HEK293 (cell line): ENCODE measurements at regions not wholly inside any gene's neighbourhood (a gene's known extent, or its start where the extent isn't known, plus 50 kb on each side); places are given as distances from the start of the nearest gene placed in this dataset.

ENCODE experiments used
- CTCF ChIA-PET: fragments of 350-600 bp; formaldehyde crosslinking; extraction: SDS; loops from one replicate; lab custom pipeline; 2021; ENCODE audit warnings: antibody characterized with exemption; lab: Yijun Ruan, JAX
- POLR2A ChIA-PET: fragments of 300-600 bp; formaldehyde crosslinking; extraction: SDS; loops from one replicate; lab custom pipeline; 2020; ENCODE audit warnings: antibody characterized with exemption, inconsistent platforms; lab: Yijun Ruan, JAX
- H3K27ac ChIP-seq: fragments of 200-500 bp; sonication (Bioruptor generic); 2 replicates; pipeline ENCODE4 v1.5.1; 2014; ENCODE audit warnings: low read depth, low read length, control low read depth, inconsistent platforms; ENCODE audit errors: extremely low read depth
- H3K36me3 ChIP-seq, 2 experiments: fragments of 200-500 bp in 1 of 2; sonication (Bioruptor generic) in 1 of 2; 1 replicate in 1 of 2; 2 replicates in 1 of 2; pipeline ENCODE4 v1.5.1; 2014 to 2017; ENCODE audit warnings: inconsistent platforms in 2 of 2, low read length in 2 of 2; ENCODE audit not compliant: control insufficient read depth in 2 of 2, insufficient read depth in 1 of 2
- H3K4me1 ChIP-seq: fragments of 200-500 bp; sonication (Bioruptor generic); 2 replicates; pipeline ENCODE4 v1.5.1; 2014; ENCODE audit warnings: mild to moderate bottlenecking, low read length, inconsistent platforms; ENCODE audit not compliant: control insufficient read depth, insufficient read depth
- H3K4me3 ChIP-seq: 2 replicates; pipeline ENCODE4 v1.5.1; 2011; ENCODE audit warnings: low read depth, mild to moderate bottlenecking, control low read depth, low read length, moderate library complexity
- H3K9me3 ChIP-seq: fragments of 200-500 bp; sonication (Bioruptor generic); 2 replicates; pipeline ENCODE4 v1.5.1; 2014; ENCODE audit warnings: low read depth, low read length, inconsistent platforms; ENCODE audit not compliant: control insufficient read depth, insufficient read depth
- MEIS1 ChIP-seq: sonication (generic); formaldehyde crosslinking; IDR thresholded peaks from 2 replicates; pipeline ENCODE4 v1.8.1; 2022; ENCODE audit warnings: missing genetic modification reagents, mild to moderate bottlenecking, borderline replicate concordance
- MZF1 ChIP-seq: fragments of 450-650 bp; formaldehyde crosslinking; IDR thresholded peaks from 2 replicates; pipeline ENCODE4 v1.5.1; 2017; ENCODE audit warnings: missing biosample characterization, missing genetic modification characterization, borderline replicate concordance
- PRDM10 ChIP-seq: fragments of 450-650 bp; formaldehyde crosslinking; IDR thresholded peaks from 2 replicates; pipeline ENCODE4 v1.5.1; 2016; ENCODE audit warnings: missing biosample characterization, missing genetic modification characterization
- SALL2 ChIP-seq: fragments of 450-650 bp; formaldehyde crosslinking; IDR thresholded peaks from 2 replicates; pipeline ENCODE4 v1.5.0; 2017; ENCODE audit warnings: missing biosample characterization, mild to moderate bottlenecking, missing genetic modification characterization, borderline replicate concordance
- SP2 ChIP-seq: fragments of 450-650 bp; formaldehyde crosslinking; IDR thresholded peaks from 2 replicates; pipeline ENCODE4 v1.5.1; 2016; ENCODE audit warnings: missing biosample characterization, missing genetic modification characterization
- YY2 ChIP-seq: fragments of 450-650 bp; formaldehyde crosslinking; IDR thresholded peaks from 2 replicates; pipeline ENCODE4 v1.5.1; 2016; ENCODE audit warnings: missing biosample characterization, missing genetic modification characterization
- ZBTB7A ChIP-seq: fragments of 450-650 bp; formaldehyde crosslinking; IDR thresholded peaks from 2 replicates; pipeline ENCODE4 v1.5.1; 2016; ENCODE audit warnings: low read depth, missing biosample characterization, missing genetic modification characterization
- ZIC2 ChIP-seq: fragments of 450-650 bp; formaldehyde crosslinking; IDR thresholded peaks from 2 replicates; pipeline ENCODE4 v1.5.1; 2016; ENCODE audit warnings: missing biosample characterization, missing genetic modification characterization
- ZNF138 ChIP-seq: fragments of 450-650 bp; formaldehyde crosslinking; IDR thresholded peaks from 2 replicates; pipeline ENCODE4 v1.5.1; 2016; ENCODE audit warnings: missing biosample characterization, missing genetic modification characterization, borderline replicate concordance
- ZNF140 ChIP-seq: fragments of 450-650 bp; formaldehyde crosslinking; IDR thresholded peaks from 2 replicates; pipeline ENCODE4 v1.5.1; 2016; ENCODE audit warnings: missing biosample characterization, missing genetic modification characterization
- ZNF16 ChIP-seq: fragments of 450-650 bp; formaldehyde crosslinking; IDR thresholded peaks from 2 replicates; pipeline ENCODE4 v1.5.1; 2016; ENCODE audit warnings: low read depth, missing biosample characterization, missing genetic modification characterization
- ZNF211 ChIP-seq: fragments of 450-650 bp; formaldehyde crosslinking; IDR thresholded peaks from 2 replicates; pipeline ENCODE4 v1.5.1; 2016; ENCODE audit warnings: low read depth, missing biosample characterization, missing genetic modification characterization
- ZNF221 ChIP-seq: fragments of 450-650 bp; formaldehyde crosslinking; IDR thresholded peaks from 2 replicates; pipeline ENCODE4 v1.5.1; 2017; ENCODE audit warnings: missing biosample characterization, missing genetic modification characterization, borderline replicate concordance
- ZNF23 ChIP-seq: fragments of 450-650 bp; formaldehyde crosslinking; IDR thresholded peaks from 2 replicates; pipeline ENCODE4 v1.5.1; 2016; ENCODE audit warnings: missing biosample characterization, missing genetic modification characterization, borderline replicate concordance
- ZNF302 ChIP-seq: fragments of 450-650 bp; formaldehyde crosslinking; IDR thresholded peaks from 2 replicates; pipeline ENCODE4 v1.5.1; 2016; ENCODE audit warnings: missing biosample characterization, missing genetic modification characterization, low read depth
- ZNF391 ChIP-seq: fragments of 450-650 bp; formaldehyde crosslinking; IDR thresholded peaks from 2 replicates; pipeline ENCODE4 v1.5.1; 2016; ENCODE audit warnings: low read depth, missing biosample characterization, missing genetic modification characterization, borderline replicate concordance
- ZNF561 ChIP-seq: fragments of 450-650 bp; IDR thresholded peaks from 2 replicates; pipeline ENCODE4 v1.5.1; 2018; ENCODE audit warnings: missing biosample characterization, missing genetic modification characterization, borderline replicate concordance
- ZNF585B ChIP-seq: fragments of 450-650 bp; formaldehyde crosslinking; IDR thresholded peaks from 2 replicates; pipeline ENCODE4 v1.5.1; 2016; ENCODE audit warnings: missing biosample characterization, missing genetic modification characterization
- ZNF623 ChIP-seq: fragments of 450-650 bp; formaldehyde crosslinking; IDR thresholded peaks from 2 replicates; pipeline ENCODE4 v1.5.1; 2016; ENCODE audit warnings: missing biosample characterization, missing genetic modification characterization
- ZNF664 ChIP-seq: fragments of 450-650 bp; formaldehyde crosslinking; IDR thresholded peaks from 2 replicates; pipeline ENCODE4 v1.5.1; 2016; ENCODE audit warnings: missing biosample characterization, missing genetic modification characterization
- ZNF670 ChIP-seq: fragments of 450-650 bp; formaldehyde crosslinking; IDR thresholded peaks from 2 replicates; pipeline ENCODE4 v1.5.1; 2016; ENCODE audit warnings: missing biosample characterization, missing genetic modification characterization, low read depth
- ZNF837 ChIP-seq: fragments of 450-650 bp; formaldehyde crosslinking; IDR thresholded peaks from 2 replicates; pipeline ENCODE4 v1.5.1; 2016; ENCODE audit warnings: missing biosample characterization, missing genetic modification characterization
- ZSCAN23 ChIP-seq: fragments of 450-650 bp; formaldehyde crosslinking; IDR thresholded peaks from 2 replicates; pipeline ENCODE4 v1.5.1; 2016; ENCODE audit warnings: missing biosample characterization, missing genetic modification characterization
- ZXDB ChIP-seq: fragments of 450-650 bp; formaldehyde crosslinking; IDR thresholded peaks from 2 replicates; pipeline ENCODE4 v1.5.1; 2016; ENCODE audit warnings: missing biosample characterization, missing genetic modification characterization
- TF ChIP-seq, protein P1 (sequence below): sonication (generic); formaldehyde crosslinking; IDR thresholded peaks from 2 replicates; pipeline ENCODE4 v1.8.1; 2022; ENCODE audit warnings: mild to moderate bottlenecking, moderate library complexity, missing genetic modification reagents
- TF ChIP-seq, protein P2 (sequence below): fragments of 450-650 bp; formaldehyde crosslinking; IDR thresholded peaks from 2 replicates; pipeline ENCODE4 v1.5.1; 2016; ENCODE audit warnings: missing biosample characterization, missing genetic modification characterization
- TF ChIP-seq, protein P3 (sequence below): fragments of 450-650 bp; formaldehyde crosslinking; IDR thresholded peaks from 2 replicates; pipeline ENCODE4; 2016; ENCODE audit warnings: missing biosample characterization, missing genetic modification characterization

GRCh38 chr6:18962361-18962905, 575.3 kb downstream of the RNF144B start (continued):
- TF ChIP-seq ZNF221: no peak

- ChIA-PET CTCF (no interaction called here), POLR2A (no interaction called here)
- TF ChIP-seq ZNF138 (tag by site-specific recombination) (no peak), PRDM10 (tag by site-specific recombination) (no peak), SALL2 (no peak), ZBTB7A (tag by site-specific recombination) (no peak), SP2 (no peak), ZNF623 (no peak), ZIC2 (tag by site-specific recombination) (no peak), ZNF670 (tag by site-specific recombination) (no peak), ZSCAN23 (tag by site-specific recombination) (no peak), ZXDB (tag by site-specific recombination) (no peak), MEIS1 (no peak), ZNF23 (tag by site-specific recombination) (no peak), YY2 (no peak), ZNF391 (tag by site-specific recombination) (no peak), ZNF561 (tag by site-specific recombination) (no peak), ZNF837 (tag by site-specific recombination) (no peak)
- TF ChIP-seq, protein P1, sequence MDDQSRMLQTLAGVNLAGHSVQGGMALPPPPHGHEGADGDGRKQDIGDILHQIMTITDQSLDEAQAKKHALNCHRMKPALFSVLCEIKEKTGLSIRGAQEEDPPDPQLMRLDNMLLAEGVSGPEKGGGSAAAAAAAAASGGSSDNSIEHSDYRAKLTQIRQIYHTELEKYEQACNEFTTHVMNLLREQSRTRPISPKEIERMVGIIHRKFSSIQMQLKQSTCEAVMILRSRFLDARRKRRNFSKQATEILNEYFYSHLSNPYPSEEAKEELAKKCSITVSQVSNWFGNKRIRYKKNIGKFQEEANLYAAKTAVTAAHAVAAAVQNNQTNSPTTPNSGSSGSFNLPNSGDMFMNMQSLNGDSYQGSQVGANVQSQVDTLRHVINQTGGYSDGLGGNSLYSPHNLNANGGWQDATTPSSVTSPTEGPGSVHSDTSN (CRISPR knock-in tag): no peak
- Histone ChIP-seq H3K36me3 (no peaks in the 10 kb centered on the region), H3K27ac (no peak overlapping the region), H3K9me3 (no peaks in the 10 kb centered on the region), H3K4me3 (no peak overlapping the region), H3K4me1 (no peaks in the 10 kb centered on the region)
These were observed 576.3 kb downstream of the RNF144B start for GRCh38 chr6:18963439-18963838.

- H3K4me3 ChIP-seq: no peak overlapping the region
- no peaks in the 10 kb centered on the region for H3K36me3 ChIP-seq
- peaks cover 5% of the 10 kb centered on the region; the same call in 1 of the 2 replicates for H3K4me1 ChIP-seq
- no peak overlapping the region for H3K27ac ChIP-seq
- H3K9me3 ChIP-seq: no peaks in the 10 kb centered on the region
- POLR2A ChIA-PET: no interaction called here
- CTCF ChIA-PET: no interaction called here
- no peak for TF ChIP-seq ZNF16 (tag by site-specific recombination)
- TF ChIP-seq MZF1 (tag by site-specific recombination): no peak
- TF ChIP-seq, protein P2, sequence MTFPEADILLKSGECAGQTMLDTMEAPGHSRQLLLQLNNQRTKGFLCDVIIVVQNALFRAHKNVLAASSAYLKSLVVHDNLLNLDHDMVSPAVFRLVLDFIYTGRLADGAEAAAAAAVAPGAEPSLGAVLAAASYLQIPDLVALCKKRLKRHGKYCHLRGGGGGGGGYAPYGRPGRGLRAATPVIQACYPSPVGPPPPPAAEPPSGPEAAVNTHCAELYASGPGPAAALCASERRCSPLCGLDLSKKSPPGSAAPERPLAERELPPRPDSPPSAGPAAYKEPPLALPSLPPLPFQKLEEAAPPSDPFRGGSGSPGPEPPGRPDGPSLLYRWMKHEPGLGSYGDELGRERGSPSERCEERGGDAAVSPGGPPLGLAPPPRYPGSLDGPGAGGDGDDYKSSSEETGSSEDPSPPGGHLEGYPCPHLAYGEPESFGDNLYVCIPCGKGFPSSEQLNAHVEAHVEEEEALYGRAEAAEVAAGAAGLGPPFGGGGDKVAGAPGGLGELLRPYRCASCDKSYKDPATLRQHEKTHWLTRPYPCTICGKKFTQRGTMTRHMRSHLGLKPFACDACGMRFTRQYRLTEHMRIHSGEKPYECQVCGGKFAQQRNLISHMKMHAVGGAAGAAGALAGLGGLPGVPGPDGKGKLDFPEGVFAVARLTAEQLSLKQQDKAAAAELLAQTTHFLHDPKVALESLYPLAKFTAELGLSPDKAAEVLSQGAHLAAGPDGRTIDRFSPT (tag by site-specific recombination): no peak
- TF ChIP-seq ZNF302 (tag by site-specific recombination): no peak
- no peak for TF ChIP-seq ZNF140 (tag by site-specific recombination)
- no peak for TF ChIP-seq ZNF211 (tag by site-specific recombination)
- TF ChIP-seq, protein P3, sequence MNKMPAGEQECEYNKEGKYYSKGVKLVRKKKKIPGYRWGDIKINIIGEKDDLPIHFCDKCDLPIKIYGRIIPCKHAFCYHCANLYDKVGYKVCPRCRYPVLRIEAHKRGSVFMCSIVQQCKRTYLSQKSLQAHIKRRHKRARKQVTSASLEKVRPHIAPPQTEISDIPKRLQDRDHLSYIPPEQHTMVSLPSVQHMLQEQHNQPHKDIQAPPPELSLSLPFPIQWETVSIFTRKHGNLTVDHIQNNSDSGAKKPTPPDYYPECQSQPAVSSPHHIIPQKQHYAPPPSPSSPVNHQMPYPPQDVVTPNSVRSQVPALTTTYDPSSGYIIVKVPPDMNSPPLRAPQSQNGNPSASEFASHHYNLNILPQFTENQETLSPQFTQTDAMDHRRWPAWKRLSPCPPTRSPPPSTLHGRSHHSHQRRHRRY: no peak
- TF ChIP-seq ZNF664 (tag by site-specific recombination): no peak
- TF ChIP-seq ZNF585B (tag by site-specific recombination): no peak
- TF ChIP-seq ZXDB (tag by site-specific recombination): no peak
These were observed 586.1 kb downstream of the RNF144B start for GRCh38 chr6:18973251-18973650.
